GM12873 (cell line): ENCODE measurements at regions not wholly inside any gene's neighbourhood (a gene's known extent, or its start where the extent isn't known, plus 50 kb on each side); places are given as distances from the start of the nearest gene placed in this dataset.

Source experiments
- CTCF ChIP-seq: IDR thresholded peaks from 2 replicates; pipeline ENCODE4 v1.5.1; 2012; ENCODE audit warnings: low read depth, mild to moderate bottlenecking, moderate library complexity, low read length, control low read depth; ENCODE audit not compliant: insufficient read depth; ENCODE audit errors: missing control alignments

GRCh38 chr17:74043976-74044375, 159.5 kb upstream of the RPL38 start:
- no peak for TF ChIP-seq CTCF

- no peak for TF ChIP-seq CTCF
Measured at GRCh38 chr17:74045608-74046280, 157.7 kb upstream of the RPL38 start.

- no peak for TF ChIP-seq CTCF
Measured at GRCh38 chr17:74049167-74049966, 154.1 kb upstream of the RPL38 start.

- no peak for TF ChIP-seq CTCF
Measured at GRCh38 chr17:74049967-74050458, 153.5 kb upstream of the RPL38 start.

- TF ChIP-seq CTCF, result no peak
Measured at GRCh38 chr17:74051348-74051747, 152.1 kb upstream of the RPL38 start.

- no peak for TF ChIP-seq CTCF
Measured at GRCh38 chr17:74052993-74053711, 150.3 kb upstream of the RPL38 start.

- TF ChIP-seq CTCF, result no peak
Measured at GRCh38 chr17:74053712-74054078, 149.8 kb upstream of the RPL38 start.
